Panc1 (cell line): ENCODE measurements at regions not wholly inside any gene's neighbourhood (a gene's known extent, or its start where the extent isn't known, plus 50 kb on each side); places are given as distances from the start of the nearest gene placed in this dataset.

Experiments used
- ATAC-seq: fragments of 200-7000 bp; cut with Tn5 transposase; 2 replicates; pipeline ENCODE4 v1.9.1; 2020; ENCODE audit warnings: mild to moderate bottlenecking, moderate library complexity
- BruUV-seq: library from RNA; stranded (reverse); fragments of 400-500 nt; replicated peaks from 2 replicates; lab custom pipeline; 2021; lab: Mats Ljungman, UMichigan
- CTCF ChIA-PET: fragments of 300-600 bp; sonication (Branson Sonifier 250); formaldehyde crosslinking; loops from one replicate; lab custom pipeline; 2022; ENCODE audit warnings: antibody characterized with exemption; lab: Charles Lee
- POLR2A ChIA-PET: fragments of 300-600 bp; sonication (Branson Sonifier 250); formaldehyde crosslinking; loops from one replicate; lab custom pipeline; 2022; ENCODE audit warnings: antibody characterized with exemption; lab: Charles Lee
- DNase-seq: peaks from one replicate; pipeline ENCODE4 v3.0.0-alpha.2; 2010; ENCODE audit warnings: low read depth, low spot score
- H3K27ac ChIP-seq: 2 replicates; pipeline ENCODE4 v1.5.1; 2011; ENCODE audit warnings: mild to moderate bottlenecking, low read length, inconsistent platforms
- H3K27me3 ChIP-seq: fragments of 200-500 bp; sonication (Bioruptor generic); 2 replicates; pipeline ENCODE4 v1.6.0; 2014; ENCODE audit warnings: low read length, inconsistent platforms; ENCODE audit not compliant: control insufficient read depth, insufficient read depth
- H3K36me3 ChIP-seq: fragments of 200-500 bp; sonication (Bioruptor generic); 2 replicates; pipeline ENCODE4 v1.5.1; 2014; ENCODE audit warnings: inconsistent platforms, mild to moderate bottlenecking, low read length, moderate library complexity; ENCODE audit not compliant: control insufficient read depth, insufficient read depth
- H3K4me1 ChIP-seq: 2 replicates; pipeline ENCODE4 v1.5.1; 2011; ENCODE audit warnings: inconsistent platforms, mild to moderate bottlenecking, low read length, moderate library complexity; ENCODE audit not compliant: control insufficient read depth, insufficient read depth
- H3K4me3 ChIP-seq, 2 experiments: 2 replicates each; pipeline ENCODE4 v1.5.1; 2011 to 2012; ENCODE audit warnings: low read depth in 2 of 2, low read length in 2 of 2, mild to moderate bottlenecking in 2 of 2, inconsistent platforms in 1 of 2, moderate library complexity in 1 of 2
- H3K9me3 ChIP-seq: fragments of 200-500 bp; sonication (Bioruptor generic); 2 replicates; pipeline ENCODE4 v1.5.1; 2014; ENCODE audit warnings: low read depth, mild to moderate bottlenecking, inconsistent platforms, low read length, moderate library complexity; ENCODE audit not compliant: control insufficient read depth, insufficient read depth
- POLR2AphosphoS5 ChIP-seq: IDR thresholded peaks from 2 replicates; pipeline ENCODE4 v1.6.1; 2012; ENCODE audit warnings: mild to moderate bottlenecking, low read depth, low read length, moderate library complexity
- SIN3A ChIP-seq: IDR thresholded peaks from 2 replicates; pipeline ENCODE4 v1.6.1; 2012; ENCODE audit warnings: low read depth, mild to moderate bottlenecking, low read length, moderate library complexity, borderline replicate concordance; ENCODE audit not compliant: insufficient read depth
- TCF7L2 ChIP-seq: IDR thresholded peaks from 2 replicates; pipeline ENCODE4 v1.6.1; 2011; ENCODE audit warnings: mild to moderate bottlenecking, low read depth, low read length, inconsistent platforms
- in situ Hi-C: cut with HindIII; loops from 2 replicates; pipeline ENCODE4 v1.10.0; 2016; ENCODE audit warnings: low sequenced_read_pairs, low pct_unique_long_range_greater_than_20kb
- intact Hi-C: fragments of 100-400 bp; cut with micrococcal nuclease; formaldehyde crosslinking; loops from one replicate; pipeline ENCODE4 v1.10.0; 2022; ENCODE audit not compliant: unreplicated experiment
- TF ChIP-seq, protein P1 (sequence below): fragments of 450-650 bp; IDR thresholded peaks from 2 replicates; pipeline ENCODE4 v1.5.1; 2017; ENCODE audit warnings: mild to moderate bottlenecking
- TF ChIP-seq, protein P2 (sequence below), 2 experiments: IDR thresholded peaks; 2 replicates each; pipeline ENCODE4 v1.6.1; 2011 to 2012; ENCODE audit warnings: low read depth in 2 of 2, control low read depth in 1 of 2, low read length in 1 of 2, mild to moderate bottlenecking in 1 of 2, moderate library complexity in 1 of 2; ENCODE audit not compliant: insufficient read depth in 1 of 2

DNA sequence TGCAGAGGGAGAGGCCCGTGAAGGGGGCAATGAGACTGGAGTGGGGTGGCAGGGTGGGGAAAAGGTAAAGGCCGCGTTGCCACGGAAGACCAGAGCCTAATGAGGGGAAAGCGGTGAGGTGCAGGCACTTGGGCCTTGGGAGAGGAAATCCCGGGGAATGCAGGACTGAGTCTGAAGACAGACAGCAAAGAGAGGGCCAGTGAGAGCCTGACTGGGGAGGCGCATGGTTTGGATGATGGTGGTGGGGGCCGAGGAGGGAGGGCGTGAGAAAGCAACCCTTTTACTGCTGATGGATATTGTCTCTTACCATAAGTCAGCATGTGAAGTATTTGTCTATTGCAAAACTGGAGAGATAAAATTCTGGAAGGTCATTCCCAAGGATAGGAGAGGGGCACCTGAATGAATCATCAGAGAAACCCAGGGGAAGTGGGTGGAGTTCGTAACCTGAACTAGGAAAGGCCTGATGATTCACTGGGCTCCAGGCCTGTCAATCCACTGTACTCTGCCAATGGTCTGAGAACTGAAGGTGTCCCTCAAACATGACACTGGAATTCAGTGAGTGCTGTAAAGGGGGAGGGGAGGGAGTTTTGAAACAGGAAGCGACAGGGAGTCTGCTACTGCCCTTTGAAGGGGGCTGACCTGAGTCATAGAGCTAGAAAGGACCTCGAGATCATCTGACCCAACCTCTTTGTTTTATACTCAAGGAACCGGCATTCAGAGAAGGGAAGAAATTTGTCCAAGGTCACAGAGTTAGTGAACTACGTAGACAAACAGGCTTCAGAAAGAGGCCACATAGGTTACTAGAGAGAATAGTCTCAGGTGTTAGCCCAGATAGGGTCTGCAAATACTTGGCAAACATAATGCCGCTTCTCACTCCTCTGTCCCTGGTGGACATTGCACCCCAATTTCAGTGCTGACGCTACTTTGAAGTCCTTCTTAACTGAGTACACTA lies 52.2 kb downstream of the NALF2 start:
- ChIA-PET CTCF (interaction anchor here (0.6 kb wide), 1 partner anchor 878 kb away, joined by 16 read pairs; no protein-coding TSS in a partner anchor), POLR2A (no interaction called here)
- Histone ChIP-seq H3K27ac (no peak overlapping the region), H3K4me3 (no peak overlapping the region), H3K9me3 (no peaks in the 10 kb centered on the region), H3K4me1 (no peaks in the 10 kb centered on the region), H3K27me3 (no peaks in the 10 kb centered on the region), H3K36me3 (no peaks in the 10 kb centered on the region)
- intact Hi-C loops = no loop called here
- in situ Hi-C loops = no loop called here
- DNase-seq = no peak
- ATAC-seq = no peak
- TF ChIP-seq POLR2AphosphoS5 = no peak
- TF ChIP-seq, protein P1, sequence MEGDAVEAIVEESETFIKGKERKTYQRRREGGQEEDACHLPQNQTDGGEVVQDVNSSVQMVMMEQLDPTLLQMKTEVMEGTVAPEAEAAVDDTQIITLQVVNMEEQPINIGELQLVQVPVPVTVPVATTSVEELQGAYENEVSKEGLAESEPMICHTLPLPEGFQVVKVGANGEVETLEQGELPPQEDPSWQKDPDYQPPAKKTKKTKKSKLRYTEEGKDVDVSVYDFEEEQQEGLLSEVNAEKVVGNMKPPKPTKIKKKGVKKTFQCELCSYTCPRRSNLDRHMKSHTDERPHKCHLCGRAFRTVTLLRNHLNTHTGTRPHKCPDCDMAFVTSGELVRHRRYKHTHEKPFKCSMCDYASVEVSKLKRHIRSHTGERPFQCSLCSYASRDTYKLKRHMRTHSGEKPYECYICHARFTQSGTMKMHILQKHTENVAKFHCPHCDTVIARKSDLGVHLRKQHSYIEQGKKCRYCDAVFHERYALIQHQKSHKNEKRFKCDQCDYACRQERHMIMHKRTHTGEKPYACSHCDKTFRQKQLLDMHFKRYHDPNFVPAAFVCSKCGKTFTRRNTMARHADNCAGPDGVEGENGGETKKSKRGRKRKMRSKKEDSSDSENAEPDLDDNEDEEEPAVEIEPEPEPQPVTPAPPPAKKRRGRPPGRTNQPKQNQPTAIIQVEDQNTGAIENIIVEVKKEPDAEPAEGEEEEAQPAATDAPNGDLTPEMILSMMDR = no peak
- no peak for TF ChIP-seq TCF7L2
- TF ChIP-seq, protein P2, sequence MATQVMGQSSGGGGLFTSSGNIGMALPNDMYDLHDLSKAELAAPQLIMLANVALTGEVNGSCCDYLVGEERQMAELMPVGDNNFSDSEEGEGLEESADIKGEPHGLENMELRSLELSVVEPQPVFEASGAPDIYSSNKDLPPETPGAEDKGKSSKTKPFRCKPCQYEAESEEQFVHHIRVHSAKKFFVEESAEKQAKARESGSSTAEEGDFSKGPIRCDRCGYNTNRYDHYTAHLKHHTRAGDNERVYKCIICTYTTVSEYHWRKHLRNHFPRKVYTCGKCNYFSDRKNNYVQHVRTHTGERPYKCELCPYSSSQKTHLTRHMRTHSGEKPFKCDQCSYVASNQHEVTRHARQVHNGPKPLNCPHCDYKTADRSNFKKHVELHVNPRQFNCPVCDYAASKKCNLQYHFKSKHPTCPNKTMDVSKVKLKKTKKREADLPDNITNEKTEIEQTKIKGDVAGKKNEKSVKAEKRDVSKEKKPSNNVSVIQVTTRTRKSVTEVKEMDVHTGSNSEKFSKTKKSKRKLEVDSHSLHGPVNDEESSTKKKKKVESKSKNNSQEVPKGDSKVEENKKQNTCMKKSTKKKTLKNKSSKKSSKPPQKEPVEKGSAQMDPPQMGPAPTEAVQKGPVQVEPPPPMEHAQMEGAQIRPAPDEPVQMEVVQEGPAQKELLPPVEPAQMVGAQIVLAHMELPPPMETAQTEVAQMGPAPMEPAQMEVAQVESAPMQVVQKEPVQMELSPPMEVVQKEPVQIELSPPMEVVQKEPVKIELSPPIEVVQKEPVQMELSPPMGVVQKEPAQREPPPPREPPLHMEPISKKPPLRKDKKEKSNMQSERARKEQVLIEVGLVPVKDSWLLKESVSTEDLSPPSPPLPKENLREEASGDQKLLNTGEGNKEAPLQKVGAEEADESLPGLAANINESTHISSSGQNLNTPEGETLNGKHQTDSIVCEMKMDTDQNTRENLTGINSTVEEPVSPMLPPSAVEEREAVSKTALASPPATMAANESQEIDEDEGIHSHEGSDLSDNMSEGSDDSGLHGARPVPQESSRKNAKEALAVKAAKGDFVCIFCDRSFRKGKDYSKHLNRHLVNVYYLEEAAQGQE (IDR thresholded peaks at IDR 0.05; ENCODE audit: insufficient read depth in 1 of 2, low read depth in 2 of 2, low read length in 1 of 2) = no peak
- TF ChIP-seq SIN3A = no peak
- BruUV-seq = no TSS peak

DNA sequence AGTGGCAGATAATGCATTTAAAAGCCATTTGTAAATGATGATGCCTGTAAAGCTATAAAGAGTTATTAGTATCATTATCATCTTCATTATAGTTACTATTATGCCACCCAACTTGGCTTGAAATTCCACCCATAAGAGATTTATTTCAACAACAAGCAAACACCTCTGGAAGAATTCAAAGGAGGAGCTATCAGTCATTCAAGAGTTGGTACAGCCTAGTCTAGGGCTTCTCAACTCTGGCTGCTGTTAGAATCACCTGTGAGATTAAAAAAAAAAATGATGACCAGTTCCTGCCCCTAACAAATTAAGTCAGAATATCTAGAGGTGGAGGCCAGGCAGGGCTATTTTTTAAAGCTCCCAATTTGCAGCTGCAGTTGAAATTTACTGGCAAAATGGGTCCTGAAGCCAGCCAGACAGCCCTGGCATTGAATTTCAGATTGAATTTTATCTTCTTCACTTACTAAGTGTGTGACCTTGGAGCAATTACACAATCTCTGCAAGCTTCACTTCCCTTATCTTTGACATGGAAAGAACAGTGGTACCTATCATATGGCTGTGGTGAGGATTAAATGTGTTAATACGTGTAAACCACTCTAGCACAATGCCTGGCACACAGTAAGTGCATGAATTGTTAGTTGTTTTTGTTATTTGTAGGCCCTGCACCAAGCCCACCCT lies 52.9 kb upstream of the EDA start:
- no peak for DNase-seq
- in situ Hi-C loops (no loop called here), intact Hi-C loops (no loop called here)
- BruUV-seq = no TSS peak
- ChIA-PET POLR2A (no interaction called here), CTCF (interaction anchor here (0.7 kb wide), 1 partner anchor 18 kb away, joined by 3 read pairs; no protein-coding TSS in a partner anchor)
- no peak overlapping the region for H3K4me3 ChIP-seq
- no peak for TF ChIP-seq SIN3A
- no peak for TF ChIP-seq POLR2AphosphoS5
- TF ChIP-seq, protein P2 (IDR thresholded peaks at IDR 0.05; ENCODE audit: insufficient read depth in 1 of 2, low read depth in 2 of 2, low read length in 1 of 2) = no peak
- TF ChIP-seq TCF7L2 = no peak
- TF ChIP-seq, protein P1 = no peak
- H3K4me1 ChIP-seq = no peaks in the 10 kb centered on the region
- H3K27me3 ChIP-seq = no peaks in the 10 kb centered on the region
- H3K9me3 ChIP-seq = no peaks in the 10 kb centered on the region
- no peak for ATAC-seq
- no peaks in the 10 kb centered on the region for H3K36me3 ChIP-seq
- no peak overlapping the region for H3K27ac ChIP-seq
